ENCODE measurements at regions not wholly inside any gene's neighbourhood (a gene's known extent, or its start where the extent isn't known, plus 50 kb on each side); places are given as distances from the start of the nearest gene placed in this dataset.

- H3K9ac ChIP-seq (ENCODE audit: low read depth, low read length), result no peak overlapping the region
- no peak overlapping the region for H2AK5ac ChIP-seq (ENCODE audit: low read depth, low read length)
- CTCF ChIA-PET, result no interaction called here
- H3K23ac ChIP-seq (ENCODE audit: low read depth, low read length), result no peak overlapping the region
- H4K8ac ChIP-seq (ENCODE audit: low read depth in 2 of 2, low read length in 2 of 2), result no peak overlapping the region
- in situ Hi-C loops (cut with MboI; ENCODE audit: low sequenced_read_pairs), result no loop called here
- intact Hi-C loops (cut with micrococcal nuclease), result no loop called here
- H3K4me2 ChIP-seq (ENCODE audit: low read depth, low read length), result no peak overlapping the region
- POLR2A ChIA-PET (ENCODE audit: unreplicated experiment), result interaction anchor here (0.6 kb wide), 1 partner anchor 116 kb away, joined by 3 read pairs; no protein-coding TSS in a partner anchor
- H3K27ac ChIP-seq (ENCODE audit: insufficient read depth, low read length), result no peak overlapping the region
- no peak overlapping the region for H2BK5ac ChIP-seq (ENCODE audit: low read depth, low read length, poor library complexity, severe bottlenecking)
- H3K14ac ChIP-seq (replicated peaks; ENCODE audit: low read depth, low read length), result no peak overlapping the region
- DNase-seq (peak; percentile 5), ATAC-seq (ENCODE audit: low read depth) (peak; percentile 60)
- H4K20me1 ChIP-seq (ENCODE audit: insufficient read depth, low read length), result no peaks in the 10 kb centered on the region
- no peak overlapping the region for H3K56ac ChIP-seq (ENCODE audit: extremely low read depth, insufficient read depth, low read length)
- no peaks in the 10 kb centered on the region for H3K4me1 ChIP-seq (ENCODE audit: control insufficient read depth, insufficient read depth, low read length)
- no peak overlapping the region for H3K4me3 ChIP-seq (ENCODE audit: insufficient read depth, low read depth, low read length)
- peak overlapping the region; percentile 51 for H2AFZ ChIP-seq (replicated peaks; ENCODE audit: low read length, poor library complexity)
- H4K91ac ChIP-seq (ENCODE audit: insufficient read depth, low read depth, low read length), result no peak overlapping the region
- no peaks in the 10 kb centered on the region for H3K9me1 ChIP-seq (ENCODE audit: insufficient read depth, low read length)
- no CpG with 5 or more reads among the region's 7 CpGs for WGBS, 2 experiments (ENCODE audit: extremely low coverage in 2 of 2, insufficient read length in 1 of 2)
- H4K5ac ChIP-seq (ENCODE audit: low read depth, low read length), result no peak overlapping the region
- H3K79me1 ChIP-seq (ENCODE audit: low read depth in 1 of 2, low read length in 2 of 2), result no peaks in the 10 kb centered on the region
- H3K9me3 ChIP-seq (ENCODE audit: control insufficient read depth, insufficient read depth, low read length), result no peaks in the 10 kb centered on the region
- TF ChIP-seq CTCF (conservative IDR thresholded peaks at IDR 0.05; ENCODE audit: low read depth, low read length), result no peak
- TF ChIP-seq, protein P1, sequence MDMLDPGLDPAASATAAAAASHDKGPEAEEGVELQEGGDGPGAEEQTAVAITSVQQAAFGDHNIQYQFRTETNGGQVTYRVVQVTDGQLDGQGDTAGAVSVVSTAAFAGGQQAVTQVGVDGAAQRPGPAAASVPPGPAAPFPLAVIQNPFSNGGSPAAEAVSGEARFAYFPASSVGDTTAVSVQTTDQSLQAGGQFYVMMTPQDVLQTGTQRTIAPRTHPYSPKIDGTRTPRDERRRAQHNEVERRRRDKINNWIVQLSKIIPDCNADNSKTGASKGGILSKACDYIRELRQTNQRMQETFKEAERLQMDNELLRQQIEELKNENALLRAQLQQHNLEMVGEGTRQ (IDR thresholded peaks at IDR 0.05; ENCODE audit: low read depth, low read length), result no peak
- TF ChIP-seq SMC3 (IDR thresholded peaks at IDR 0.05; ENCODE audit: low read depth, low read length), result no peak
- no peak for TF ChIP-seq MXI1 (IDR thresholded peaks at IDR 0.05; ENCODE audit: borderline replicate concordance, low read depth, low read length)
- TF ChIP-seq, protein P2, sequence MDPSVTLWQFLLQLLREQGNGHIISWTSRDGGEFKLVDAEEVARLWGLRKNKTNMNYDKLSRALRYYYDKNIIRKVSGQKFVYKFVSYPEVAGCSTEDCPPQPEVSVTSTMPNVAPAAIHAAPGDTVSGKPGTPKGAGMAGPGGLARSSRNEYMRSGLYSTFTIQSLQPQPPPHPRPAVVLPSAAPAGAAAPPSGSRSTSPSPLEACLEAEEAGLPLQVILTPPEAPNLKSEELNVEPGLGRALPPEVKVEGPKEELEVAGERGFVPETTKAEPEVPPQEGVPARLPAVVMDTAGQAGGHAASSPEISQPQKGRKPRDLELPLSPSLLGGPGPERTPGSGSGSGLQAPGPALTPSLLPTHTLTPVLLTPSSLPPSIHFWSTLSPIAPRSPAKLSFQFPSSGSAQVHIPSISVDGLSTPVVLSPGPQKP (IDR thresholded peaks at IDR 0.05; ENCODE audit: borderline replicate concordance, low read depth, low read length), result no peak
- TF ChIP-seq POLR2A (IDR thresholded peaks at IDR 0.05; ENCODE audit: low read depth, low read length), result no peak
- TF ChIP-seq CHD1 (IDR thresholded peaks at IDR 0.05; ENCODE audit: low read depth, low read length), result no peak
- no peak for TF ChIP-seq RFX5 (IDR thresholded peaks at IDR 0.05; ENCODE audit: low read depth, low read length)
- no peak for TF ChIP-seq NFE2L2 (IDR thresholded peaks at IDR 0.05; ENCODE audit: low read depth, low read length)
- no peak for TF ChIP-seq RCOR1 (IDR thresholded peaks at IDR 0.05; ENCODE audit: insufficient replicate concordance, low read length)
- no peak for TF ChIP-seq CEBPB (IDR thresholded peaks at IDR 0.05; ENCODE audit: low read depth, low read length)
- TF ChIP-seq MAZ (IDR thresholded peaks at IDR 0.05; ENCODE audit: borderline replicate concordance, low read depth, low read length), result no peak
- TF ChIP-seq BHLHE40 (IDR thresholded peaks at IDR 0.05; ENCODE audit: low read depth, low read length), result no peak
- no peak for TF ChIP-seq RAD21 (IDR thresholded peaks at IDR 0.05; ENCODE audit: low read length)
- TF ChIP-seq FOS (IDR thresholded peaks at IDR 0.05; ENCODE audit: low read depth, low read length), result no peak
- TF ChIP-seq MAFK (IDR thresholded peaks at IDR 0.05; ENCODE audit: low read depth, low read length), result no peak
- dilution Hi-C loops (cut with HindIII; ENCODE audit: low sequenced_read_pairs, unreplicated experiment), result no loop called here
- H3K27me3 ChIP-seq (ENCODE audit: control insufficient read depth, insufficient read depth, low read length), result peaks cover 7% of the 10 kb centered on the region
- BruUV-seq (replicated peaks), result no TSS peak
- H3K18ac ChIP-seq (ENCODE audit: low read depth, low read length), result no peak overlapping the region
- no peak overlapping the region for H2BK20ac ChIP-seq (ENCODE audit: low read depth, low read length)
- no peak overlapping the region for H2BK120ac ChIP-seq (ENCODE audit: low read depth, low read length)
- no peak overlapping the region for H2BK15ac ChIP-seq (ENCODE audit: low read depth, low read length)
- no peak overlapping the region for H3K4ac ChIP-seq (ENCODE audit: low read depth, low read length)
- no peak overlapping the region for H2AK9ac ChIP-seq (replicated peaks; ENCODE audit: low read depth, low read length, poor library complexity)
- H3K36me3 ChIP-seq (ENCODE audit: control insufficient read depth, insufficient read depth, low read length), result no peaks in the 10 kb centered on the region
These were observed 214.4 kb upstream of the KLF3 start for GRCh38 chr4:38449506-38450174.

Measured in IMR-90 (cell line).